GM12872 (cell line): ENCODE measurements at regions not wholly inside any gene's neighbourhood (a gene's known extent, or its start where the extent isn't known, plus 50 kb on each side); places are given as distances from the start of the nearest gene placed in this dataset.

Experiments
- TF ChIP-seq, protein P1 (sequence below): IDR thresholded peaks from 3 replicates; pipeline ENCODE4 v1.5.1; 2011; ENCODE audit warnings: low read depth, mild to moderate bottlenecking, low read length, moderate library complexity; ENCODE audit not compliant: insufficient read depth

DNA sequence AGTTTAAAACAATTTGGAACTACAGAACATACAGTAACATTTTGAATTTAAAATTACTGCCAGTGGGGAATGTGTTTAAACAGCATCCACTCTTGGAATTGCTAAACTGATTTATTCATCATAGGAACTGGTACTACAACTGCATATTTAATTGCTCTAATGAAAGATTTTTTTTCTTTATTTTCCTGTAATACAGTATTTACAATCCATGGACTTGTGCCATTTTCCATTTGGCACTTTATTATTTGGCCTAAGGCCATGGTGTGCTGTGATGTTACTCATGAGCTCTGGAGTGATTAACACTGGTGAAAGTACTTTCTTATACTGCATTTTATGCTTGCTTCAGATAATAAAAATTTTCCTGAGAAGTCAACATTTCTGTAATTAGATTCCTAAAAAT, 69.7 kb upstream of the NUDT6 start:
- TF ChIP-seq, protein P1, sequence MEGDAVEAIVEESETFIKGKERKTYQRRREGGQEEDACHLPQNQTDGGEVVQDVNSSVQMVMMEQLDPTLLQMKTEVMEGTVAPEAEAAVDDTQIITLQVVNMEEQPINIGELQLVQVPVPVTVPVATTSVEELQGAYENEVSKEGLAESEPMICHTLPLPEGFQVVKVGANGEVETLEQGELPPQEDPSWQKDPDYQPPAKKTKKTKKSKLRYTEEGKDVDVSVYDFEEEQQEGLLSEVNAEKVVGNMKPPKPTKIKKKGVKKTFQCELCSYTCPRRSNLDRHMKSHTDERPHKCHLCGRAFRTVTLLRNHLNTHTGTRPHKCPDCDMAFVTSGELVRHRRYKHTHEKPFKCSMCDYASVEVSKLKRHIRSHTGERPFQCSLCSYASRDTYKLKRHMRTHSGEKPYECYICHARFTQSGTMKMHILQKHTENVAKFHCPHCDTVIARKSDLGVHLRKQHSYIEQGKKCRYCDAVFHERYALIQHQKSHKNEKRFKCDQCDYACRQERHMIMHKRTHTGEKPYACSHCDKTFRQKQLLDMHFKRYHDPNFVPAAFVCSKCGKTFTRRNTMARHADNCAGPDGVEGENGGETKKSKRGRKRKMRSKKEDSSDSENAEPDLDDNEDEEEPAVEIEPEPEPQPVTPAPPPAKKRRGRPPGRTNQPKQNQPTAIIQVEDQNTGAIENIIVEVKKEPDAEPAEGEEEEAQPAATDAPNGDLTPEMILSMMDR = no peak

DNA sequence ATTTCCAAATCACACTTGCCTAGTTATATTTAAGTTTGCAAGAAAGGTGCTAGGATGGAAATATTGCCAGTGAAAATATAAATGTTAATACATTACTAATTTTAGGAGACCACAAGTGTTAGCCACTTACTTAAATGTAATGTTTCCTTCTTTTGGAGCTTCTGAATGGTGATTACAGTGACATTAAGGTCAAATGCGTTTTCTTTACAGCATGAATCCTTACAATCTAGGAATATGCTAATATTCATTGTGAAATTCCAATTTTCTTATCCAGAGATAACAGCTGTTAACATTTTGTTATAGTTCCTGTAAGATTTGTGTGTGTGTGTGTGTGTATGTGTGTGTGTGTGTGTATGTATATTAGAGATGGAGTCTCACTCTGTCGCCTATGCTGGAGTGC, 70.2 kb upstream of the NUDT6 start:
- TF ChIP-seq, protein P1 = no peak

DNA sequence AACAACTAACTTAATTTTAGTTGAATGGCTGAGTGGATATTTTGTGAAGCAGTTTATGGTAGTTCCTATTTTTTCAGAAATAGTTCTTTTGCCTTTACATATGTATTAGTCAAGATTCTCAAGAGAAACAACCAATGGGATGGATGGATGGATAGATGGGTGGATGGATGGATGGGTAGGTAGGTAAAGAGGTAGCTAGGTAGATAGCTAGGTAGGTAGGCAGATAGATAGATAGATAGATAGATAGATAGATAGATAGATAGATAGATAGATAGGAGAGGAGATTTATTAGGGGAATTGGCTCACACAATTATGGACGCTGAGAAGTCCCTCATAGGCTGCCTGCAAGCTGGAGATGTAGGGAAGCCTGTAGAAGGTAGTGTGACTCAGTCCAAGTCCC, 74.0 kb upstream of the NUDT6 start:
- TF ChIP-seq, protein P1 = no peak

DNA sequence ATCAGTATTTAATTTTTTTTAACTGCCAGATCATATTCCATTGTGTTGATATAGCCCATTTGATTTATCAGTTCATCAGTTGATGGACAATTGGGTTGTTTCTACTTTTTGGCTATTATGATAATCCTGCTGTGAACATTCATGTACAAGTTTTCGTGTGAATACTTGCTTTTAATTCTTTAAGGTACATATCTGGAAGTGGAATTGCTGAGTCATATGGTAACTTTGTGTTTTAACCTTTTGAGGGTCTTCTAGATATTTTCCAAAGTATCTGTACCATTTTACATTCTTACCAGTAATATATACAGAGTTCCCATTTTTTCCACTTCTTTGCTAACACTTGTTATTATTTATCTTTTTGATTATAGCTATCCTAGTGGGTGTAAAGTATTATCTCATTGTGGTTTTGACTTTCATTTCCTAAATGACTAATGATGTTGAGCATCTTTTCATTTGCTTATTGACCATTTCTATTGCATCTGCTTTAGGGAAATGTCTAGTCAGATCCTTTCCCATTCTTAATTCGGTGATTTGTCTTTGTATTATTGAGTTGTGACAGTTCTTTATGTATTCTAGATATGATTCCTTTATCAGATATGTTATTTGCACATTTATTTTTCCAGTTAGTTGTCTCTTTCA, 75.2 kb upstream of the NUDT6 start:
- TF ChIP-seq, protein P1 = no peak

DNA sequence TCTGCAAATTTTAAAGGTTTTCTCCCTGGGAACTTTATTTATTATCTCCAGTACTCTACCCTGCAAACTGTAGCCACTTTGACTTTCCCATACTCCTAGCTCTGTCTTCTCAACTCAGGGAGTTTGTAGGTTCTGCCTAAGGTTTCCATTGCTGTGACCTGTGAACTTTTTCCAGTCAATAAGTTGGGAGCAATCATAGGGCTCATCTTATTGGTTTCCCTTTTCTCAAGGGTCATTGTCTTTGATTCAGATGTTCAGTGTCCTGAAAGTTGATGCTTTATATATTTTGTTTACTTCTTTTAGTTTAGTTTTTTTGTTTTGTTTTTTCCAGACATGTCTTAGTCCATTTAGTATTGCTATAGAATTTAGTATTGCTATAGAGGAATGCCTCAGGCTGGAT, 85.3 kb upstream of the NUDT6 start:
- TF ChIP-seq, protein P1 = no peak

DNA sequence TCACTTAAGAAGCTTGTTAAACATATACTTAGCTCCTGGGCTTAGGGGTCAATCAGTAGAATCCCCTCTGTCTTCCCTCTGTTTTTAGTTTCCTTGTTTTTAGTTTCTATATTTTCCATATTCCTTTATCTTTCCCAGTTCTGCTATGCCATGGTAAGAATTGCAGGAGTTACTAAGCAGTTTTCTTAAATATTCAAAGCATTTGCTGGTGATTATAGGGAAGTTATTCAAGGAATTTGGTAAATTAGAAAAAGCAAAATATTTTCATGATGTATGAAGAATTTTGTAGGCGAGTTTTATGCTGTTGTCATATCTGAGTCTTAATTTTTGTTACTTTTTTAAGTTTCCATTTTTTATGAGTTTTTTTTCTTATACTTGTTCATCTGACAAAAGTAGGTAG, 91.6 kb upstream of the NUDT6 start:
- TF ChIP-seq, protein P1 = no peak

DNA sequence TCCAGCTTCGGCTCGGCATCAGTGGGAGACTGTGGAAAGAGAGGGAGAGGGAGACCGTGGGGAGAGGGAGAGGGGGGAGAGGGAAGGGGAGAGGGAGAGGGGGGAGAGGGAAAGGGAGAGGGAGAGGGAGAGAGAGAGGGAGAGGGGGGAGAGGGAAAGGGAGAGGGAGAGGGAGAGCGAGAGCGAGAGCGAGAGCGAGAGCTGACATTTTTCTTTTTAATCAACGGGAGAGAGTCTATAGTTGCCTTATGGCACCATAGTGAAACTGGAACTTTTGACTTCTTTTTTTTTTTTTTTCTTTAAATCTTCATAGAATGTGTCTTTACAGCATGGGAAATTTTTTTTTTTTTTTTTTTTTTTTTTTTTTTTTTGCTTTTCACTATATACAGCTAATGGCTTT, 94.7 kb upstream of the NUDT6 start:
- TF ChIP-seq, protein P1 = no peak
